COLO829 (cell line): ENCODE measurements at regions not wholly inside any gene's neighbourhood (a gene's known extent, or its start where the extent isn't known, plus 50 kb on each side); places are given as distances from the start of the nearest gene placed in this dataset.
A peak's percentile ranks its signal among the peaks of the same experiment; 100 is the strongest.
"Not testable (repeated sequence)": the region's sequence is repeated elsewhere in the genome, so short reads cannot be mapped to it uniquely, and the experiment has no call there.

ENCODE experiments used
- DNase-seq: peaks from one replicate; pipeline ENCODE4 v3.0.0; 2012; ENCODE audit warnings: low spot score

GRCh38 chr1:96074876-96075577 lies 646.6 kb upstream of the PTBP2 start:
- no peak for DNase-seq

- DNase-seq, result peak; percentile 4
These were observed 645.7 kb upstream of the PTBP2 start for GRCh38 chr1:96075704-96076455.

GRCh38 chr1:96076589-96076988 lies 645.0 kb upstream of the PTBP2 start:
- DNase-seq, result no peak

DNA sequence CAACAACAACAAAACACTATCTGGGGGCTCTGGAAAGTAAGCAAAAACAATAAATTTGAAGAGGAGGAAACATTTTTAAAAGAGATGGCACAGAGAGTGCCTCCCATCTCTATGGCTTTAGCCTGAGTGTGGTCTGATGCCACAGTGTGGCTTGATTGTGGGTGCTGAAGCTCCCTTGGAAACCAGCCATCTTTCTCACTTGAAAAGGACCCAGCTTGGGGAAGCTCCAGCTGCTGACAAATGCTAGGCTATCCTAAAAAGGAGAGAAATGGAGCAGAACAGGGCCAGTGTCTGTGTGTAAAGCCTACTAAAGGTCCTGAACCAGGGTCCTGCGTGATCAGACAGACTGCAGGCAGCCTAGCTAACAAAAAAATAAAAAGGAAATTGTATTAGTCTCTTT lies 642.0 kb upstream of the PTBP2 start:
- no peak for DNase-seq

GRCh38 chr1:96080925-96081324 lies 640.7 kb upstream of the PTBP2 start:
- DNase-seq, result no peak

DNA sequence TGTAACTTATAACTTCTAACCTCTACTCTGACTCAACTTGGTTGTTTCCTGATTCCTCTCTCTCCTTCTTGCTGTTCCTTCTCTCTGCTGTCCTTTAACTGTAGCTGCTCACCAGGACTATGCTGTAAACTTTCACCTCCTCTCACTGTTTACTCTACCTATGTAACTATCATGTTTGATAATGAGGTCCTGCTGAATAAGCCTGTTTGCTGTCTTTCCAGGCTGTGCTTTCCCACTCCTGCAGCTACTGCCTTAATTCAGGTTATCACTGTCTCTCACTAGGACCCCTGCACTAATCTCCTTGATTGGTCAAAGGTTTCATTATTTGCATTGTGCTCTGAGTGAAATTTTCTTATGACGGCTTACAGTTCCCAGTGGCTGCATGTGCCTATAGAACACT lies 633.9 kb upstream of the PTBP2 start:
- DNase-seq, result no peak

DNA sequence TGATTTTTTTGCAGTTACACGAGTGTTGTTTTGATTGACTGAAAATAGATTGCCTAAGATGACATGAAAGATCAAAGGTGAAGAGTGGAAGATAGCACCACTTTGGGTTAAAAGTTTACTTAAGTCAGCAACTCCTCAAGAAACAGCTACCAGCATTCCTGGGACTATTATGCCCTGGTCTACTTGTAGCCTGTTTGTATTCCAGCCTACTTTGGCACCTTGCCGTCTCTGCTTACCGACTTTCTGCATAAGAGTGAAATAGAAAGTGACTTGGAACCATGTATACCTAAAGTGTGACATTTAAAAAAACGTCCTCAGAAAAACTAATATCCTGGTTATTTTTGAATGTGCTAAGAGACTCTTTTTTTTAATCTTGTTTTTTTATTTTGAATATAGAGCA lies 631.5 kb upstream of the PTBP2 start:
- no peak for DNase-seq

DNA sequence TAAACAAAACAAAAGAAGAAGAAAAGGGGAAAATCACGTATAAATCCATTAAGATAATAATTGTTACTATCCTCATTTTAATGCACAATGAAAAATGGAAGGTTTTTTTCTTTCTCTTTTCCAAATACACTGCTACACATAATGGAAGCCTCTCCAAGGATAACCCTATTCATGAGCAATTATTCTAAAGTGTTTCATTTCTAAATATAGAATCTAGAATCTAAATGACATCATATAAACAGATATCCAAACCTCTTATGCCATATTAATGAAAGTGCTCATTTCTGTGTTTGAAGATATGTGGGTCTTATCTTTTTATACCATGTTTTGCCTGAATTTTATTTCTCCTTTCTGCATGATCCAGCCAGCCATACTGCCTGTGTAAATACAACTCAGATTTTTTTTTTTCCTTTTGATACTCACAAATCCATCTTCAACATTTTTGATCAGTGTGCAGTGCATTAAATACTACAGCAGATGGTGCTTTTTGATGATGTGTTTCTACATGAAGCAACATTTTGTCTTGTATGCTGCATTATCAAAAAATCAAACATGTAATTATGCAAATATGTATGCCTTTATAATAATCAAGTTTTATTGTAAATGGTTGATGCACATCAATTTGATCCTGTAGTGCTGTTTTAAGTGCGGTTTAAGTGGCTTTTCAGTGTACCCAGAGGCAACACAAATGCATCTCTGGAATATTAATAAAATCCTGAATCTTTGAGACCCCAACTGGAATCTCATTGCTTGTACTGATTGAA lies 625.6 kb upstream of the PTBP2 start:
- no peak for DNase-seq

DNA sequence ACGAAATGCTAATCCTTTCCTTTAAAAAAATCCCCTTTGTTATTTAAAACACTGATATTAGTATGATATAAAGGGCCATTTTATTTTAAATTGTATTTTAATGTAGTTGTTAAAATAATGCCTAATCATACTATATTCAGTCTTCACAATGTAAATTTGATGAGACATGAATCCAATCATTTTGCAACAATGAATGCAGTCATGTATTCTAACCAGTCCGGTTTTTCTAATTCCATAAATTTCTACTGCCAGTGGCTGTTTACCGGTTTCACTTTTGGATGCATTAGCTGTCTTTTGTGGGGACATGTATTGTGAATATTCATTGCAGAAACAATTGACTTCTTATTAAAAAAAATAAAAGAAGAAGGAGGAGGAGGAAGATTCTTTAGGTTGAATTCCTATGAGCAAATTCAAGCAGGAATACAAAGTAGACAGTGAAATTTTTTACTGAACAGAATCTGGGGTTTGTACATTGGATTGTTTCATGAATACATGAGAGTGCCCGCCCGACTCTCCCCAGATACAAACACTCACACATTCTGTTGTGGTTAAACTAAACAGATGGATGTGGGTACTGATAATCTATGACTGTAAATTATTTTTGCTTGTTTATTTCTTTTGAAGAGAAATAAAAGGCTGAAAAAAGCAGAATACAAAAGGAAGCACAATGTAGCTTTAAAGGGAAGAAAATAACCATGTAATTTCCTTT lies 624.8 kb upstream of the PTBP2 start:
- no peak for DNase-seq

- DNase-seq, result no peak
These were observed 617.1 kb upstream of the PTBP2 start for GRCh38 chr1:96104506-96104905.

DNA sequence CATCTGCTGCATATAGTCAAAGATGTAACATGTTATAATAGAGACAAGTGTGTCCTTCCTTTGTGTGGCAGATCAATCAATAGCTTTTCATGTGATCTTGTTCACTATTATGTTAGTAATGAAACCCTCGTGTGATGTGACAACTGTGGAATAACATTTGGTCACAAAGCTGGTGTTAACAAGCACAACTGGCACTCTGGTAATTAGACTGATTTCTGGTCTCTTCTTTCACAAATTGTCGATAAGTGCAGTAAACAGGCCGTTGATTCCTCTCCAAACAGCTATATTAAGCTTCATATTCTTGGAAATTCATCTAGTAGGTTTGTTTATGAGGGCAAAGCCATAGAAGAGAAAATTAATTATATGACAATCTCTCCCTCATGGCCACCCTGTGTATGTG lies 616.7 kb upstream of the PTBP2 start:
- no peak for DNase-seq

GRCh38 chr1:96116731-96117130 lies 604.9 kb upstream of the PTBP2 start:
- no peak for DNase-seq

- no peak for DNase-seq
These were observed 591.2 kb upstream of the PTBP2 start for GRCh38 chr1:96130432-96130831.

DNA sequence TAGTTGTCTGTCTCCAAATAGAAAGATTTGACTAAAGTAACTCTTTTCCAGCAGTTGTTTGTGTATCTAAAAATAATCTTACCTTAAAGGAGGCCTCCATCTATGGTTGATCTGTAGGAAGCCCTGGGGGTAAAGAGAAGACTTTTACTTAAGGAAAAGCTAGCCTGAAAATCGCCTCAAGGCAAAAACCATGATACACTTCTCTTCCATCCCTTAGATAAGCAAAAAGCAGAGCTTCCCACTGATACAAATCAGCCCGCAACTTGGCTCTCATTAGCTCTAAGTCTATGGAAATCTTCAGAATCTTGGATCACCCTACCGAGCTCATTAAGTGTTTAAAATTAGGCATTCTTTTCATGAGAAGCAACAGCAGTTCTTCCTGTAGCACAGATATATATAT lies 576.9 kb upstream of the PTBP2 start:
- DNase-seq, result no peak

GRCh38 chr1:96145492-96145891 lies 576.1 kb upstream of the PTBP2 start:
- no peak for DNase-seq

DNA sequence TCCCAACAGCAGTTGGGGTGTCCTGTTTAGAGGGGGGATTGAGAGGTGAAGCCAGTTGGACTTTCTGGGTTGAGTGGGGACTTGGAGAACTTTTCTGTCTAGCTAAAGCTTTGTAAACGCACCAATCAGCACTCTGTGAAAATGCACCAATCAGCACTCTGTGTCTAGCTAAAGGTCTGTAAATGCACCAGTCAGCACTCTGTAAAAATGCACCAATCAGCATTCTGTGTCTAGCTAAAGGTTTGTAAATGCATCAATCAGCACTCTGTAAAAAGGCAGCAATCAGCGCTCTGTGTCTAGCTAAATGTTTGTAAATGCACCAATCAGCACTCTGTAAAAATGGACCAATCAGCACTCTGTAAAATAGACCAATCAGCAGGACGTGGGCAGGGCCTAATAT lies 568.6 kb upstream of the PTBP2 start:
- DNase-seq, result not testable (repeated sequence)

- DNase-seq, result no peak
These were observed 564.5 kb upstream of the PTBP2 start for GRCh38 chr1:96157101-96157500.

- DNase-seq, result no peak
These were observed 562.2 kb upstream of the PTBP2 start for GRCh38 chr1:96159379-96159778.

GRCh38 chr1:96164053-96164452 lies 557.5 kb upstream of the PTBP2 start:
- no peak for DNase-seq

- no peak for DNase-seq
These were observed 543.5 kb upstream of the PTBP2 start for GRCh38 chr1:96178053-96178452.

GRCh38 chr1:96183485-96183884 lies 538.1 kb upstream of the PTBP2 start:
- DNase-seq, result no peak

DNA sequence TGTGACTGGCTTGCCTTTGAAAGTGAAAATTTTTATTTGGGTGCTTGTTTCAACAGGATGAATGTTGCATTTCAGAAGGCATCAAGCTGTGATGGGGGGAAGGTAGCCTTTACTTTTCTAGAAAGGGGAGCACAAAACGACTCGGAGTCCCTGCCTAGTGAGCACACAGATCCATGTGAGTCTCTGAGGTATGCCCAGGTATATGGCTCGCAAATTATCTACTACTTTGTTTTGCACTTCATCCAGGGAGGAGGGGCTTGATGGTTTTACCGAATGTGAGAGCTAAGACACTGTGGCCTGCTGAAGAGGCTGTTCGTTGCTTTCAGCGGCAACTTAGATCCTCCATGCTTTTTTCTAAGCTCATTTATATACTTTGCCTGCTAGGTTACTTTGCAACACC lies 537.7 kb upstream of the PTBP2 start:
- no peak for DNase-seq
